HepG2 (cell line): ENCODE measurements at regions not wholly inside any gene's neighbourhood (a gene's known extent, or its start where the extent isn't known, plus 50 kb on each side); places are given as distances from the start of the nearest gene placed in this dataset.

ENCODE experiments used
- ATAC-seq: fragments of 200-7000 bp; cut with Tn5 transposase; 3 replicates; pipeline ENCODE4 v1.9.1; 2020; ENCODE audit warnings: mild to moderate bottlenecking, moderate library complexity
- BruUV-seq: library from RNA; stranded (reverse); fragments of 400-500 nt; replicated peaks from 2 replicates; lab custom pipeline; 2021; lab: Mats Ljungman, UMichigan
- CTCF ChIA-PET: fragments of 300-600 bp; formaldehyde crosslinking; extraction: SDS; loops from one replicate; lab custom pipeline; 2021; ENCODE audit warnings: low total read pairs, inconsistent platforms, low intra/inter-chr PET ratio; lab: Yijun Ruan, JAX
- POLR2A ChIA-PET: fragments of 350-600 bp; sonication (Branson Sonifier 250); formaldehyde crosslinking; loops from one replicate; lab custom pipeline; 2020; ENCODE audit warnings: antibody characterized with exemption, inconsistent platforms; lab: Yijun Ruan, JAX
- DNase-seq: peaks from one replicate; pipeline ENCODE4 v3.0.0-alpha.2; 2015; ENCODE audit warnings: low spot score
- FAIRE-seq: peaks from 3 replicates; lab custom pipeline; 2011; peaks lifted over from hg19 to GRCh38; lab: Jason Lieb, UNC
- H2AFZ ChIP-seq: one replicate; pipeline ENCODE4 v1.6.1; 2011; ENCODE audit warnings: low read length, inconsistent platforms
- H3K27ac ChIP-seq: fragments of 300-600 bp; 3 replicates; pipeline ENCODE4 v1.8.0; 2011; ENCODE audit warnings: mixed run types, mild to moderate bottlenecking, mixed read lengths, low read length, inconsistent platforms; ENCODE audit not compliant: insufficient read depth; ENCODE audit errors: extremely low read length
- H3K27me3 ChIP-seq, 2 experiments: fragments of 200-600 bp in 1 of 2; 2 replicates in 1 of 2; 3 replicates in 1 of 2; pipeline versions ENCODE4 v1.6.0 to v1.8.0; 2011; ENCODE audit warnings: low read length in 2 of 2, mild to moderate bottlenecking in 2 of 2, moderate library complexity in 2 of 2, inconsistent platforms in 1 of 2; ENCODE audit not compliant: insufficient read depth in 2 of 2, control insufficient read depth in 1 of 2
- H3K36me3 ChIP-seq, 2 experiments: fragments of 200-600 bp in 1 of 2; replicated peaks in 1 of 2; 2 replicates in 1 of 2; 3 replicates in 1 of 2; pipeline versions ENCODE4 v1.5.1 to v1.8.0; 2011; ENCODE audit warnings: low read length in 2 of 2, inconsistent platforms in 1 of 2; ENCODE audit not compliant: insufficient read depth in 2 of 2, control insufficient read depth in 1 of 2
- H3K4me1 ChIP-seq: 2 replicates; pipeline ENCODE4 v1.5.1; 2012; ENCODE audit warnings: low read length, inconsistent platforms; ENCODE audit not compliant: insufficient read depth
- H3K4me2 ChIP-seq: 2 replicates; pipeline ENCODE4 v1.6.0; 2011; ENCODE audit warnings: low read depth, low read length, inconsistent platforms
- H3K4me3 ChIP-seq, 3 experiments: fragments of 200-600 bp in 1 of 3; sonication (generic), shearing (Covaris generic) in 1 of 3; replicated peaks in 1 of 3; 2 replicates each; pipeline ENCODE4 v1.5.1; 2011 to 2016; ENCODE audit warnings: low read length in 3 of 3, inconsistent platforms in 2 of 3, low read depth in 2 of 3, mild to moderate bottlenecking in 2 of 3, control low read depth in 1 of 3, mixed read lengths in 1 of 3; ENCODE audit not compliant: insufficient read depth in 1 of 3
- H3K79me2 ChIP-seq: one replicate; pipeline ENCODE4 v1.6.1; 2011; ENCODE audit warnings: low read length, inconsistent platforms; ENCODE audit not compliant: insufficient read depth
- H3K9ac ChIP-seq: 2 replicates; pipeline ENCODE4 v1.6.0; 2011; ENCODE audit warnings: mild to moderate bottlenecking, low read depth, low read length, inconsistent platforms; ENCODE audit not compliant: insufficient read depth
- H3K9me3 ChIP-seq: 2 replicates; pipeline ENCODE4 v1.5.1; 2012; ENCODE audit warnings: mild to moderate bottlenecking, low read length
- H4K20me1 ChIP-seq: 2 replicates; pipeline ENCODE4 v1.6.0; 2011; ENCODE audit warnings: inconsistent platforms, mild to moderate bottlenecking, low read length, moderate library complexity; ENCODE audit not compliant: insufficient read depth
- HMGXB3 ChIP-seq: sonication (generic); formaldehyde crosslinking; IDR thresholded peaks from 2 replicates; pipeline ENCODE4 v1.4.0; 2020; ENCODE audit warnings: missing genetic modification reagents, borderline replicate concordance
- HNRNPL ChIP-seq: fragments of 200-400 bp; formaldehyde crosslinking; IDR thresholded peaks from 2 replicates; pipeline ENCODE4 v1.6.1; 2017; ENCODE audit warnings: mild to moderate bottlenecking, low read depth, low read length
- KLF11 ChIP-seq: IDR thresholded peaks from 2 replicates; pipeline ENCODE4 v1.6.1; 2016; ENCODE audit warnings: missing compliant biosample characterization
- MAFF ChIP-seq: IDR thresholded peaks from 2 replicates; pipeline ENCODE4 v1.6.1; 2011; ENCODE audit warnings: low read depth, low read length, improper control_type of control experiment
- NBN ChIP-seq: fragments of 450-650 bp; conservative IDR thresholded peaks from 2 replicates; pipeline ENCODE4 v1.6.1; 2017
- REL ChIP-seq: sonication (generic); formaldehyde crosslinking; conservative IDR thresholded peaks from 2 replicates; pipeline ENCODE4 v1.8.0; 2022; ENCODE audit warnings: mild to moderate bottlenecking, missing genetic modification reagents, moderate library complexity
- SRSF1 ChIP-seq: fragments of 200-400 bp; formaldehyde crosslinking; optimal IDR thresholded peaks from 2 replicates; pipeline ENCODE3; 2017; ENCODE audit warnings: mild to moderate bottlenecking, low read depth, low read length, moderate library complexity
- STAT5B ChIP-seq: sonication (generic); formaldehyde crosslinking; IDR thresholded peaks from 2 replicates; pipeline ENCODE4 v1.4.0; 2020; ENCODE audit warnings: missing genetic modification reagents
- ZBTB14 ChIP-seq: sonication (generic); formaldehyde crosslinking; IDR thresholded peaks from 2 replicates; pipeline ENCODE4 v1.4.0; 2020; ENCODE audit warnings: missing genetic modification reagents
- ZFP37 ChIP-seq: sonication (generic); formaldehyde crosslinking; IDR thresholded peaks from 2 replicates; pipeline ENCODE4 v1.4.0; 2020; ENCODE audit warnings: missing genetic modification reagents, borderline replicate concordance
- ZNF253 ChIP-seq: sonication (generic); formaldehyde crosslinking; IDR thresholded peaks from 2 replicates; pipeline ENCODE4 v1.8.0; 2022; ENCODE audit warnings: mild to moderate bottlenecking, missing genetic modification reagents, borderline replicate concordance
- ZNF382 ChIP-seq: sonication (generic); formaldehyde crosslinking; IDR thresholded peaks from 2 replicates; pipeline ENCODE4 v1.5.0; 2020; ENCODE audit warnings: missing genetic modification reagents, mild to moderate bottlenecking, borderline replicate concordance
- ZNF552 ChIP-seq: sonication (generic); formaldehyde crosslinking; IDR thresholded peaks from 2 replicates; pipeline ENCODE4 v1.9.0; 2022; ENCODE audit warnings: missing genetic modification reagents, mild to moderate bottlenecking, borderline replicate concordance
- ZNF615 ChIP-seq: sonication (generic); formaldehyde crosslinking; IDR thresholded peaks from 2 replicates; pipeline ENCODE4 v1.5.0; 2020; ENCODE audit warnings: mild to moderate bottlenecking, missing genetic modification reagents, borderline replicate concordance
- ZNF781 ChIP-seq: sonication (generic); formaldehyde crosslinking; IDR thresholded peaks from 2 replicates; pipeline ENCODE4 v1.5.1; 2020; ENCODE audit warnings: borderline replicate concordance, mild to moderate bottlenecking, missing genetic modification reagents; ENCODE audit errors: not compliant biosample characterization
- ZNF891 ChIP-seq: sonication (generic); formaldehyde crosslinking; IDR thresholded peaks from 2 replicates; pipeline ENCODE4 v1.5.0; 2020; ENCODE audit warnings: mild to moderate bottlenecking, missing genetic modification reagents
- WGBS: methylation state at CpG from one replicate; pipeline ENCODE4 v1.1.6; 2017; ENCODE audit warnings: low lambda C conversion rate; 5-methylcytosine and 5-hydroxymethylcytosine counted together
- in situ Hi-C: cut with HindIII; loops from 2 replicates; pipeline ENCODE4 v1.10.0; 2017; ENCODE audit warnings: low pct_unique_long_range_greater_than_20kb; ENCODE audit not compliant: extremely low pct_ligation_motif_present
- intact Hi-C: fragments of 100-400 bp; cut with micrococcal nuclease; formaldehyde crosslinking; loops from one replicate; pipeline ENCODE4 v1.10.0; 2022; ENCODE audit not compliant: unreplicated experiment
- TF ChIP-seq, protein P1 (sequence below): sonication (generic); formaldehyde crosslinking; IDR thresholded peaks from 2 replicates; pipeline ENCODE4 v1.5.0; 2020; ENCODE audit warnings: missing genetic modification reagents

DNA sequence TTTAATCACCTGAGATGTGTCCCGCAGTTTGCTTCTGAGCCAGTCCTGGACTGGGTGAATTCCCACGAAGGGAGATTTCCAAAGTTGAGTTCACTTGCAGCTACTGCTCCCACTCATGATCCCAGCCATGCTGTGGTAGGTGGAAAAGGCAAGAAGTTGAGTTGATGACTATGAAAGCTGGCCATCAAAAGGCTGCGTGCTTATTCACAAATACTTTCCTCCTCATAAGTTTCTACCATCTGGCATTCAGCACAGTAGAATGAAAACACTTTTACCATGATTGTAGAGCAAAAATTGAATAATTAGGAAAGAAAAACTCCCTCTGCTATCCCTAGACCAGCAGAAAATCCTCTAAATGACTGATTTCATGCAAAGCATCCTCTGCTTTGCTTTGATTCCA lies 281.8 kb downstream of the INHBA start (continued):
- TF ChIP-seq ZBTB14 (CRISPR knock-in tag): no peak
- no peak for TF ChIP-seq MAFF
- TF ChIP-seq ZNF552 (CRISPR knock-in tag): no peak
- TF ChIP-seq ZNF781 (CRISPR knock-in tag): no peak
- no peak for TF ChIP-seq NBN

GRCh38 chr7:41420421-41420820 lies 282.5 kb downstream of the INHBA start:
- Histone ChIP-seq H3K4me2 (no peak overlapping the region), H3K4me3 (no peak overlapping the region), H2AFZ (no peak overlapping the region), H3K27me3 (no peaks in the 10 kb centered on the region), H3K36me3 (no peaks in the 10 kb centered on the region), H3K4me1 (no peaks in the 10 kb centered on the region), H3K9ac (no peak overlapping the region), H3K9me3 (peaks cover 67% of the 10 kb centered on the region; the same call in 1 of the 2 replicates), H3K27ac (no peak overlapping the region), H3K79me2 (no peaks in the 10 kb centered on the region), H4K20me1 (no peaks in the 10 kb centered on the region)
- no peak for FAIRE-seq
- WGBS: 39% methylated on average over 3 of the region's 3 CpGs
- intact Hi-C loops: no loop called here
- POLR2A ChIA-PET: no interaction called here
- DNase-seq: no peak
- no TSS peak for BruUV-seq
- no peak for ATAC-seq
- in situ Hi-C loops: no loop called here
- CTCF ChIA-PET: no interaction called here
- no peak for TF ChIP-seq HNRNPL
- no peak for TF ChIP-seq ZNF615 (CRISPR knock-in tag)
- TF ChIP-seq STAT5B (CRISPR knock-in tag): no peak
- TF ChIP-seq KLF11 (CRISPR knock-in tag): no peak
- no peak for TF ChIP-seq ZNF382 (CRISPR knock-in tag)
- no peak for TF ChIP-seq REL (CRISPR knock-in tag)
- TF ChIP-seq ZNF891 (CRISPR knock-in tag): no peak
- no peak for TF ChIP-seq SRSF1
- no peak for TF ChIP-seq HMGXB3 (CRISPR knock-in tag)
- TF ChIP-seq ZNF253 (CRISPR knock-in tag): no peak
- TF ChIP-seq, protein P1, sequence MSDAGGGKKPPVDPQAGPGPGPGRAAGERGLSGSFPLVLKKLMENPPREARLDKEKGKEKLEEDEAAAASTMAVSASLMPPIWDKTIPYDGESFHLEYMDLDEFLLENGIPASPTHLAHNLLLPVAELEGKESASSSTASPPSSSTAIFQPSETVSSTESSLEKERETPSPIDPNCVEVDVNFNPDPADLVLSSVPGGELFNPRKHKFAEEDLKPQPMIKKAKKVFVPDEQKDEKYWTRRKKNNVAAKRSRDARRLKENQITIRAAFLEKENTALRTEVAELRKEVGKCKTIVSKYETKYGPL (CRISPR knock-in tag): no peak
- no peak for TF ChIP-seq ZFP37 (CRISPR knock-in tag)
